GM21576 (cell line): ENCODE measurements at regions not wholly inside any gene's neighbourhood (a gene's known extent, or its start where the extent isn't known, plus 50 kb on each side); places are given as distances from the start of the nearest gene placed in this dataset.

Source experiments
- ATAC-seq: cut with Tn5 transposase; IDR thresholded peaks from one replicate; pipeline ENCODE4 v1.9.1; 2021; ENCODE audit warnings: mild to moderate bottlenecking, moderate library complexity; ENCODE audit not compliant: unreplicated experiment

- ATAC-seq = no peak
These were observed 90.0 kb upstream of the ERBB4 start for GRCh38 chr2:212628586-212628985.

GRCh38 chr2:212626371-212626918 is 87.8 kb upstream of the ERBB4 start:
- ATAC-seq = no peak

GRCh38 chr2:212619954-212620353 is 81.4 kb upstream of the ERBB4 start:
- ATAC-seq = no peak

- no peak for ATAC-seq
These were observed 80.0 kb upstream of the ERBB4 start for GRCh38 chr2:212618636-212619035.

- no peak for ATAC-seq
These were observed 72.3 kb upstream of the ERBB4 start for GRCh38 chr2:212610872-212611425.

- no peak for ATAC-seq
These were observed 70.9 kb upstream of the ERBB4 start for GRCh38 chr2:212609479-212609878.

- ATAC-seq = no peak
These were observed 68.5 kb upstream of the ERBB4 start for GRCh38 chr2:212607080-212607479.

- no peak for ATAC-seq
These were observed 67.6 kb upstream of the ERBB4 start for GRCh38 chr2:212606232-212606631.

- ATAC-seq = no peak
These were observed 58.1 kb upstream of the ERBB4 start for GRCh38 chr2:212596688-212597087.

GRCh38 chr2:212596276-212596675 is 57.7 kb upstream of the ERBB4 start:
- ATAC-seq = no peak

- peak; percentile 48 for ATAC-seq
These were observed 56.5 kb upstream of the ERBB4 start for GRCh38 chr2:212595036-212595654.

- ATAC-seq = no peak
These were observed 54.1 kb upstream of the ERBB4 start for GRCh38 chr2:212592695-212593094.
